ENCODE measurements at regions not wholly inside any gene's neighbourhood (a gene's known extent, or its start where the extent isn't known, plus 50 kb on each side); places are given as distances from the start of the nearest gene placed in this dataset.

- H4K8ac ChIP-seq (ENCODE audit: low read length) = no peak overlapping the region
- no peaks in the 10 kb centered on the region for H3K36me3 ChIP-seq (ENCODE audit: control insufficient read depth in 1 of 2, insufficient read depth in 2 of 2, low read depth in 1 of 2, low read length in 2 of 2)
- 75% methylated on average over 3 of the region's 3 CpGs for WGBS
- no peak overlapping the region for H3K4ac ChIP-seq (ENCODE audit: low read depth in 1 of 2, low read length in 2 of 2)
- peaks cover 5% of the 10 kb centered on the region for H3K4me1 ChIP-seq (ENCODE audit: control insufficient read depth, insufficient read depth, low read depth, low read length)
- no peak overlapping the region for H3K18ac ChIP-seq (ENCODE audit: low read depth in 1 of 2, low read length in 2 of 2)
- no peak overlapping the region for H2BK5ac ChIP-seq (ENCODE audit: low read depth, low read length, poor library complexity, severe bottlenecking)
- no peak overlapping the region for H3K14ac ChIP-seq (ENCODE audit: low read length in 2 of 2)
- H2BK12ac ChIP-seq (ENCODE audit: low read length in 2 of 2) = no peak overlapping the region
- no peak overlapping the region for H3K4me2 ChIP-seq (ENCODE audit: low read length, poor library complexity, severe bottlenecking)
- H3K79me1 ChIP-seq (replicated peaks; ENCODE audit: low read length, poor library complexity, severe bottlenecking) = no peaks in the 10 kb centered on the region
- no peak overlapping the region for H3K27ac ChIP-seq (ENCODE audit: low read length, poor library complexity, severe bottlenecking)
- no peak overlapping the region for H4K91ac ChIP-seq (ENCODE audit: low read length)
- no peak for DNase-seq
- no peak overlapping the region for H2BK120ac ChIP-seq (ENCODE audit: low read depth, low read length)
- H3K4me3 ChIP-seq (ENCODE audit: insufficient read depth in 1 of 2, low read depth in 1 of 2, low read length in 2 of 2) = no peak overlapping the region
- H2BK15ac ChIP-seq (ENCODE audit: low read depth, poor library complexity, severe bottlenecking) = no peak overlapping the region
- no peak overlapping the region for H3K9ac ChIP-seq (ENCODE audit: low read length)
- H3K27me3 ChIP-seq (ENCODE audit: control insufficient read depth in 1 of 2, insufficient read depth in 1 of 2, low read length in 2 of 2) = no peaks in the 10 kb centered on the region
- H3K23ac ChIP-seq (ENCODE audit: low read length in 2 of 2) = no peak overlapping the region
- H3K9me3 ChIP-seq (ENCODE audit: control insufficient read depth, low read length) = no peaks in the 10 kb centered on the region
- H2AK5ac ChIP-seq (ENCODE audit: low read length, severe bottlenecking) = no peak overlapping the region
- no peak overlapping the region for H2AFZ ChIP-seq (ENCODE audit: low read depth, low read length)
These were observed 55.3 kb upstream of the BMAL1 start for GRCh38 chr11:13222285-13222684.

- Histone ChIP-seq H4K8ac (ENCODE audit: low read length) (no peak overlapping the region), H2AFZ (ENCODE audit: low read depth, low read length) (no peak overlapping the region), H3K14ac (ENCODE audit: low read length in 2 of 2) (no peak overlapping the region), H2BK120ac (ENCODE audit: low read depth, low read length) (no peak overlapping the region), H2AK5ac (ENCODE audit: low read length, severe bottlenecking) (no peak overlapping the region), H3K27ac (ENCODE audit: low read length, poor library complexity, severe bottlenecking) (no peak overlapping the region), H2BK12ac (ENCODE audit: low read length in 2 of 2) (no peak overlapping the region), H3K27me3 (ENCODE audit: control insufficient read depth in 1 of 2, insufficient read depth in 1 of 2, low read length in 2 of 2) (no peaks in the 10 kb centered on the region), H3K9me3 (ENCODE audit: control insufficient read depth, low read length) (no peaks in the 10 kb centered on the region), H3K18ac (ENCODE audit: low read depth in 1 of 2, low read length in 2 of 2) (peak overlapping the region in 1 of 2 experiments; percentile 5), H2BK5ac (ENCODE audit: low read depth, low read length, poor library complexity, severe bottlenecking) (no peak overlapping the region), H3K4ac (ENCODE audit: low read depth in 1 of 2, low read length in 2 of 2) (no peak overlapping the region), H3K79me1 (replicated peaks; ENCODE audit: low read length, poor library complexity, severe bottlenecking) (no peaks in the 10 kb centered on the region), H4K91ac (ENCODE audit: low read length) (no peak overlapping the region), H3K4me3 (ENCODE audit: insufficient read depth in 1 of 2, low read depth in 1 of 2, low read length in 2 of 2) (no peak overlapping the region), H3K9ac (ENCODE audit: low read length) (no peak overlapping the region), H3K4me1 (ENCODE audit: control insufficient read depth, insufficient read depth, low read depth, low read length) (peaks cover 5% of the 10 kb centered on the region), H3K4me2 (ENCODE audit: low read length, poor library complexity, severe bottlenecking) (no peak overlapping the region), H3K23ac (ENCODE audit: low read length in 2 of 2) (no peak overlapping the region), H2BK15ac (ENCODE audit: low read depth, poor library complexity, severe bottlenecking) (no peak overlapping the region), H3K36me3 (ENCODE audit: control insufficient read depth in 1 of 2, insufficient read depth in 2 of 2, low read depth in 1 of 2, low read length in 2 of 2) (no peaks in the 10 kb centered on the region)
- no peak for DNase-seq
- WGBS = 77% methylated on average over 5 of the region's 5 CpGs
These were observed 54.5 kb upstream of the BMAL1 start for GRCh38 chr11:13223112-13223511.

GRCh38 chr11:13224324-13224723, 53.3 kb upstream of the BMAL1 start:
- no peak overlapping the region for H3K14ac ChIP-seq (ENCODE audit: low read length in 2 of 2)
- H3K36me3 ChIP-seq (ENCODE audit: control insufficient read depth in 1 of 2, insufficient read depth in 2 of 2, low read depth in 1 of 2, low read length in 2 of 2) = no peaks in the 10 kb centered on the region
- H3K4me1 ChIP-seq (ENCODE audit: control insufficient read depth, insufficient read depth, low read depth, low read length) = peaks cover 5% of the 10 kb centered on the region
- no peak overlapping the region for H4K91ac ChIP-seq (ENCODE audit: low read length)
- no peak overlapping the region for H3K9ac ChIP-seq (ENCODE audit: low read length)
- H4K8ac ChIP-seq (ENCODE audit: low read length) = no peak overlapping the region
- WGBS = 80% methylated on average over 1 of the region's 1 CpG
- no peak overlapping the region for H2BK12ac ChIP-seq (ENCODE audit: low read length in 2 of 2)
- no peaks in the 10 kb centered on the region for H3K9me3 ChIP-seq (ENCODE audit: control insufficient read depth, low read length)
- no peak overlapping the region for H3K18ac ChIP-seq (ENCODE audit: low read depth in 1 of 2, low read length in 2 of 2)
- no peaks in the 10 kb centered on the region for H3K27me3 ChIP-seq (ENCODE audit: control insufficient read depth in 1 of 2, insufficient read depth in 1 of 2, low read length in 2 of 2)
- H3K4me3 ChIP-seq (ENCODE audit: insufficient read depth in 1 of 2, low read depth in 1 of 2, low read length in 2 of 2) = no peak overlapping the region
- H2BK15ac ChIP-seq (ENCODE audit: low read depth, poor library complexity, severe bottlenecking) = no peak overlapping the region
- no peak overlapping the region for H2AK5ac ChIP-seq (ENCODE audit: low read length, severe bottlenecking)
- no peak overlapping the region for H3K23ac ChIP-seq (ENCODE audit: low read length in 2 of 2)
- DNase-seq = no peak
- no peak overlapping the region for H3K4ac ChIP-seq (ENCODE audit: low read depth in 1 of 2, low read length in 2 of 2)
- no peaks in the 10 kb centered on the region for H3K79me1 ChIP-seq (replicated peaks; ENCODE audit: low read length, poor library complexity, severe bottlenecking)
- no peak overlapping the region for H2AFZ ChIP-seq (ENCODE audit: low read depth, low read length)
- no peak overlapping the region for H2BK120ac ChIP-seq (ENCODE audit: low read depth, low read length)
- no peak overlapping the region for H3K4me2 ChIP-seq (ENCODE audit: low read length, poor library complexity, severe bottlenecking)
- no peak overlapping the region for H2BK5ac ChIP-seq (ENCODE audit: low read depth, low read length, poor library complexity, severe bottlenecking)
- no peak overlapping the region for H3K27ac ChIP-seq (ENCODE audit: low read length, poor library complexity, severe bottlenecking)

GRCh38 chr11:13225038-13226001, 52.3 kb upstream of the BMAL1 start:
- no peak overlapping the region for H3K4ac ChIP-seq (ENCODE audit: low read depth in 1 of 2, low read length in 2 of 2)
- H3K27me3 ChIP-seq (ENCODE audit: control insufficient read depth in 1 of 2, insufficient read depth in 1 of 2, low read length in 2 of 2) = no peaks in the 10 kb centered on the region
- H3K4me2 ChIP-seq (ENCODE audit: low read length, poor library complexity, severe bottlenecking) = no peak overlapping the region
- H3K18ac ChIP-seq (ENCODE audit: low read depth in 1 of 2, low read length in 2 of 2) = no peak overlapping the region
- H3K9me3 ChIP-seq (ENCODE audit: control insufficient read depth, low read length) = no peaks in the 10 kb centered on the region
- 94% methylated on average over 9 of the region's 10 CpGs for WGBS
- H3K36me3 ChIP-seq (ENCODE audit: control insufficient read depth in 1 of 2, insufficient read depth in 2 of 2, low read depth in 1 of 2, low read length in 2 of 2) = no peaks in the 10 kb centered on the region
- no peak overlapping the region for H2AFZ ChIP-seq (ENCODE audit: low read depth, low read length)
- no peak overlapping the region for H3K14ac ChIP-seq (ENCODE audit: low read length in 2 of 2)
- H2BK15ac ChIP-seq (ENCODE audit: low read depth, poor library complexity, severe bottlenecking) = no peak overlapping the region
- no peak overlapping the region for H3K4me3 ChIP-seq (ENCODE audit: insufficient read depth in 1 of 2, low read depth in 1 of 2, low read length in 2 of 2)
- no peak overlapping the region for H4K8ac ChIP-seq (ENCODE audit: low read length)
- H2BK12ac ChIP-seq (ENCODE audit: low read length in 2 of 2) = no peak overlapping the region
- no peak overlapping the region for H3K9ac ChIP-seq (ENCODE audit: low read length)
- no peak overlapping the region for H3K23ac ChIP-seq (ENCODE audit: low read length in 2 of 2)
- H4K91ac ChIP-seq (ENCODE audit: low read length) = no peak overlapping the region
- no peaks in the 10 kb centered on the region for H3K79me1 ChIP-seq (replicated peaks; ENCODE audit: low read length, poor library complexity, severe bottlenecking)
- H2BK5ac ChIP-seq (ENCODE audit: low read depth, low read length, poor library complexity, severe bottlenecking) = no peak overlapping the region
- no peak overlapping the region for H2BK120ac ChIP-seq (ENCODE audit: low read depth, low read length)
- H3K4me1 ChIP-seq (ENCODE audit: control insufficient read depth, insufficient read depth, low read depth, low read length) = peaks cover 5% of the 10 kb centered on the region
- no peak for DNase-seq
- H3K27ac ChIP-seq (ENCODE audit: low read length, poor library complexity, severe bottlenecking) = no peak overlapping the region
- no peak overlapping the region for H2AK5ac ChIP-seq (ENCODE audit: low read length, severe bottlenecking)
